Pancreas (tissue), 10 donors: ENCODE measurements at regions not wholly inside any gene's neighbourhood (a gene's known extent, or its start where the extent isn't known, plus 50 kb on each side); places are given as distances from the start of the nearest gene placed in this dataset.

Experiments
- ATAC-seq, 4 donors: fragments of 200-7000 bp; cut with Tn5 transposase; one replicate each; pipeline versions ENCODE4 v1.8.0 to v1.9.1; 2020; ENCODE audit warnings: mild to moderate bottlenecking in 4 of 4, moderate library complexity in 4 of 4
- DNase-seq, 6 donors: peaks; one replicate each; pipeline ENCODE4 v3.0.0-alpha.2; 2020
- FAIRE-seq: peaks from 2 replicates; lab custom pipeline; 2012; peaks lifted over from hg19 to GRCh38; lab: Jason Lieb, UNC
- H3K27ac ChIP-seq, 4 donors: fragments of 200-600 bp; sonication (generic); 1 replicate in 3 of 4; 2 replicates in 1 of 4; pipeline versions ENCODE4 v1.5.0 to v1.8.0; 2020
- H3K27me3 ChIP-seq, 4 donors: fragments of 200-600 bp; one replicate each; pipeline ENCODE4 v1.8.0; 2021
- H3K36me3 ChIP-seq, 3 donors: fragments of 200-600 bp; sonication (generic) in 1 of 3; one replicate each; pipeline versions ENCODE4 v1.5.0 to v1.8.0; 2020 to 2021
- H3K4me1 ChIP-seq, 3 donors: fragments of 200-600 bp; one replicate each; pipeline ENCODE4 v1.8.0; 2021
- H3K4me3 ChIP-seq, 4 donors: fragments of 200-600 bp; sonication (generic) in 2 of 4; one replicate each; pipeline versions ENCODE4 v1.5.0 to v1.8.0; 2020 to 2021
- H3K9me3 ChIP-seq, 4 donors: fragments of 200-600 bp; one replicate each; pipeline ENCODE4 v1.8.0; 2021
- CTCF ChIP-seq, 4 donors: fragments of 200-600 bp; sonication (generic) in 3 of 4; IDR thresholded peaks; one replicate each; pipeline versions ENCODE4 v1.5.0 to v1.8.0; 2021; ENCODE audit warnings: antibody characterized with exemption in 4 of 4
- WGBS, 2 donors: extraction: QIAGEN DNeasy Blood & Tissue Kit; methylation state at CpG; one replicate each; pipeline ENCODE4 v1.1.7; 2013; 5-methylcytosine and 5-hydroxymethylcytosine counted together
- intact Hi-C, 3 donors: fragments of 100-400 bp; cut with DNase I; formaldehyde crosslinking; loops; one replicate each; pipeline versions ENCODE4 v1.11.1 to v1.14.2; 2022
- donor health status: healthy with polysubstance abuse.
- donor health status: DM: no; HTN: no; CAD: no; lungs with moderate emphysema.
- donor health status: DM: no; HTN: no; CAD: no.
- donor health status: control.
- donor health status: control.
- donor health status: Bipolar disorder and iron deficiency.
- donor health status: DM: yes; HTN: yes; CAD: no.
- donor health status: DM: no; HTN: no; CAD: no.
- donor health status: DM: no; HTN: no; CAD: no.
- donor health status: DM: yes; HTN: yes; CAD: no.

- no peaks in the 10 kb centered on the region for H3K9me3 ChIP-seq
- no peaks in the 10 kb centered on the region for H3K27me3 ChIP-seq
- ATAC-seq (no peak), DNase-seq (no peak), FAIRE-seq (no peak)
- H3K27ac ChIP-seq, result no peak overlapping the region
- intact Hi-C loops, result no loop called here
- 55 to 61% methylated on average over 39 of the region's 39 CpGs for WGBS, 2 donors
- no peaks in the 10 kb centered on the region for H3K36me3 ChIP-seq
- H3K4me1 ChIP-seq, result no peaks in the 10 kb centered on the region
- no peak for TF ChIP-seq CTCF (IDR thresholded peaks at IDR 0.05)
- H3K4me3 ChIP-seq, result no peak overlapping the region
These were observed 334.1 kb downstream of the ALG10 start for GRCh38 chr12:34356233-34356987.

GRCh38 chr12:34357791-34358190 lies 335.5 kb downstream of the ALG10 start:
- TF ChIP-seq CTCF (IDR thresholded peaks at IDR 0.05), result no peak
- DNase-seq, result no peak
- intact Hi-C loops, result no loop called here
- FAIRE-seq, result no peak
- Histone ChIP-seq H3K27me3 (no peaks in the 10 kb centered on the region), H3K27ac (no peak overlapping the region), H3K4me3 (no peak overlapping the region), H3K36me3 (no peaks in the 10 kb centered on the region), H3K9me3 (no peaks in the 10 kb centered on the region), H3K4me1 (no peaks in the 10 kb centered on the region)
- ATAC-seq, result no peak
- 36 to 38% methylated on average over 20 of the region's 20 CpGs for WGBS, 2 donors

GRCh38 chr12:34358198-34358597 lies 335.9 kb downstream of the ALG10 start:
- H3K4me3 ChIP-seq, result no peak overlapping the region
- no peaks in the 10 kb centered on the region for H3K27me3 ChIP-seq
- no peak for TF ChIP-seq CTCF (IDR thresholded peaks at IDR 0.05)
- H3K27ac ChIP-seq, result no peak overlapping the region
- H3K36me3 ChIP-seq, result no peaks in the 10 kb centered on the region
- H3K9me3 ChIP-seq, result no peaks in the 10 kb centered on the region
- intact Hi-C loops, result no loop called here
- FAIRE-seq (no peak), DNase-seq (no peak), ATAC-seq (no peak)
- 45 to 47% methylated on average over 18 of the region's 18 CpGs for WGBS, 2 donors
- no peaks in the 10 kb centered on the region for H3K4me1 ChIP-seq

- Histone ChIP-seq H3K4me3 (no peak overlapping the region), H3K4me1 (no peaks in the 10 kb centered on the region), H3K27ac (no peak overlapping the region), H3K27me3 (no peaks in the 10 kb centered on the region), H3K36me3 (no peaks in the 10 kb centered on the region), H3K9me3 (no peaks in the 10 kb centered on the region)
- whole genome bisulfite sequencing, 2 donors, result 43 to 44% methylated on average over 27 to 30 of the region's 30 CpGs
- DNase-seq, result no peak
- no peak for ATAC-seq
- no peak for TF ChIP-seq CTCF (IDR thresholded peaks at IDR 0.05)
- intact Hi-C loops, result no loop called here
- FAIRE-seq, result no peak
These were observed 339.5 kb downstream of the ALG10 start for GRCh38 chr12:34361721-34362316.

GRCh38 chr12:34363050-34363673 lies 340.9 kb downstream of the ALG10 start:
- H3K4me1 ChIP-seq, result no peaks in the 10 kb centered on the region
- H3K27ac ChIP-seq, result no peak overlapping the region
- ATAC-seq, result no peak
- no peaks in the 10 kb centered on the region for H3K9me3 ChIP-seq
- H3K36me3 ChIP-seq, result no peaks in the 10 kb centered on the region
- WGBS, 2 donors, result 48 to 56% methylated on average over 39 of the region's 39 CpGs
- no peak for DNase-seq
- H3K4me3 ChIP-seq, result no peak overlapping the region
- no peak for FAIRE-seq
- no peak for TF ChIP-seq CTCF (IDR thresholded peaks at IDR 0.05)
- H3K27me3 ChIP-seq, result no peaks in the 10 kb centered on the region
- intact Hi-C loops, result no loop called here
